ENCODE measurements at regions not wholly inside any gene's neighbourhood (a gene's known extent, or its start where the extent isn't known, plus 50 kb on each side); places are given as distances from the start of the nearest gene placed in this dataset.

DNA sequence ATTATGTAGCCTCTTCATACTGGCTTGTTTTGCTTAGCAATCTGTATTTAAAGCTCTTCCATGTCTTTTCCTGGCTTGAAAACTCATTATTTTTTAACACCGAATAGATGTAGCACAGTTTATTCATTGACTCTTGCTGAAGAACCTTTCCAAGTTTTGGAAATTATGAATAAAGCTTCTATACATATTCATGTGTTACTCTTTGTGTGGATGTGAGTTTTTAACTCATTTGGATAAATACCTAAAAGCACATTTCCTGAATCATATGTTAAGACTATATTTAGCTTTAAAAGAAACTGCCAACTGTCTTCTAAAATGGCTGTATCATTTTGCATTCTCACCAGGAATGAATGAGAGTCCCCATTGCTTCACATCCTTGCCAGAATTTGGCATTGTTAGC, 2061.7 kb upstream of the AGA start:
- DNase-seq = no peak

GRCh38 chr4:179509489-179509888, 2067.3 kb upstream of the AGA start:
- DNase-seq = no peak

- no peak for DNase-seq
Observed at GRCh38 chr4:179521952-179522351, 2079.7 kb upstream of the AGA start.

DNA sequence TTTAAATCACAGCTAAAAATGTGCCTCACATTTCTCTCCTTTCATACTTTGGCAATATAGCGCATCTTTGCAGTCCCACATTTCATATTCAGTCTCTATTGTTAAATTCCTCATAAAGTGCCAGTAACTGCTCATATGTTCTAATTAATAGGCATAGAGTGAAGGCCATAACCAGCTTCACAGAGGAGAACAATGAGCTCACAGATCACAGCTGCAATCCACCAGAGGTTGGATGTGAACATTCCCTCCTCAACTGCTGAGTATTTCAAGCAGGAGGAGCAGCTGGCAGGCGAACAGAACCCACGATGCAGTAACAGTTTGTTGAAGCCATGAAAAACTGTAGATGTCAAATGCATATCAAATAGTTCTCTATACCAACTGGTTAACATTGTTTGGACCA, 2088.7 kb upstream of the AGA start:
- no peak for DNase-seq

DNA sequence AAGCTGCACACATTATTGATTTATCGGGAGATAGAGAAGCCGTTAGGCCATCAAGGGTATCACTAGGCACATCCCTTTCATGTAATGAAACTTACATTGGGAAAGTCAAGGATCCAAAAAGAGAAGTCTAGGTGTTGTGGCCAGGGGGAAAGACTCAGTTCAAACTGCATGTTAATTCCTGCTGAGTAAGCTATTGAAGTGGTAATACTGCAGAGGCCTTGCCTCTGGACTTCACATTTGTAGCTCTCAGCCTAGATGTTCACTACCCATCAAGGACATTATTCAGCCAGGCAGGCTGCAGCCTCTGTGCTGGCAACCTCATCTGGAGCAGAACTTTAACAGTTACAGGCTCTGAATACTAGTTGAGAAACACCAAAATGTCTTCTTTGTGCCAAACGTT, 2094.5 kb upstream of the AGA start:
- no peak for DNase-seq

GRCh38 chr4:179539641-179540040, 2097.4 kb upstream of the AGA start:
- no peak for DNase-seq

- no peak for DNase-seq
Observed at GRCh38 chr4:179543771-179544170, 2101.5 kb upstream of the AGA start.

- DNase-seq = no peak
Observed at GRCh38 chr4:179544496-179544895, 2102.3 kb upstream of the AGA start.

GRCh38 chr4:179552131-179552530, 2109.9 kb upstream of the AGA start:
- DNase-seq = no peak

DNA sequence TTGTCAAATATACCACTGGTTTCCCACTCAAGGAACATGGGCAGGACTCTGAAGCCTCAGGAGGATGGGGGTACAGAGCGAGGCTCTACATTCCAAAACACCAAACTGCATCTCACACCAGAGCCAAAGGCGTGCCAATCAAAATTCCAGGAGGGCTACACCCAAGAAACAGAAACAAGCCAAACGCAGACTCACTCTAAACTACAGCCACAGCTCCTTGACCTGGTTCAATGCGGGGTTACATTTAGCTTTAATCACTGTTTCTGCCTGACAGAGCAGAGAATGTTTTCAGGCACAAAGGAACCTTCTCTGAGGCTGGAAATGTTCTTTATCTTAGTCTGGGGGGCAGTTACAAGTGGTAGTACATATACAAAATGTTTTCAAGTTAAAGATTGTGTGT, 2121.5 kb upstream of the AGA start:
- DNase-seq = no peak

- DNase-seq = no peak
Observed at GRCh38 chr4:179569549-179569948, 2127.3 kb upstream of the AGA start.

DNA sequence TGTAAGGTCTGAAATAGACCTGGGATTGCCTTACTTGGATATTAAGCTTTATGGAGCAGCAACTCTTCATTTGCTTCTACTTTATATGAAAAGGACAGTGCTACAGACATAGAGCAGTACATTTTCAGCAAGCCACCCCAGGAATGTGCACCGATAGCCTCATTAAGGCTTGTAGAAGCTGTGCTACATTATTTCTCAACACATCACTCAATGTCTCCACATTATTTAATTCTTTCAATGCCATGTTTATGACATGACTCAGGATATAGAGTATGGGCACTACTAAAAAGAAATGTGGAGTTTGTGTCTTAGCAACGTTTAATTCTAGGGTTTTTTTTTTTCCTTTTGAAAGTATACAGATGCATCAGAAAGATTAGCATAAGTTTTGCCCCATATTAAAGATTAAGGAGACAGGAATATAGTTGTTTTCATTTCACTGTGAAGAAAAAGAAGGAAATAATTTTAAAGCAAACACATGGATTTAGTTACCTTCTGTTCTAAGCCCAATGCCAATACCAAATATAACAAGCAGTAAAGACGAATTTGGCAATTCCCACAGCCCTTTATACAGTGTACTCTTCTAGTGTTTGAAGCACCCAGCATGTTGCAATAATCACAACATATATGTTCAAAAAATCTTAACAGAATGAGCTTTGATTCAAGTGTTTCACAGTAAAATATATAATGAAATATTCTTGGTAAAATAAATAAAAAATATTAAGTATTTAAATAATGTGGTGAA, 2140.1 kb upstream of the AGA start:
- DNase-seq = no peak

DNA sequence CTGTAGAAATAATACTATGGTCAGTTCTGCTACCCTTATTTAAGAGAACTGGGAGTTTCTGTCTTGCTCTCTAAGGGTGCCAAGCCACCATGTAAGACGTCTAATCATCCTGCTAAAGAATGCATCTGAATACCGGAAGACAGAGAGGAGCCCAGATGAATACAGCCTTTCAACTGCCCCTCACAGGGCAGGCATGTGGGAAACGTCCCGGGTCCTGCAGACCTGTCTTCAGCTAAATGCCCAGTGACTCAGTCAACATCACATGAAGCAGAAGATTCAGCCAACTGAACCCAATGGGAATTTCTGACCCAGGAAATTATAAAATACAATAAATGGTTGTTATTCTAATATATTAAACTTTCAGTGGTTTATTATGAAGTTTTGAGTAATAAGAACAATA, 2141.0 kb upstream of the AGA start:
- DNase-seq = no peak

DNA sequence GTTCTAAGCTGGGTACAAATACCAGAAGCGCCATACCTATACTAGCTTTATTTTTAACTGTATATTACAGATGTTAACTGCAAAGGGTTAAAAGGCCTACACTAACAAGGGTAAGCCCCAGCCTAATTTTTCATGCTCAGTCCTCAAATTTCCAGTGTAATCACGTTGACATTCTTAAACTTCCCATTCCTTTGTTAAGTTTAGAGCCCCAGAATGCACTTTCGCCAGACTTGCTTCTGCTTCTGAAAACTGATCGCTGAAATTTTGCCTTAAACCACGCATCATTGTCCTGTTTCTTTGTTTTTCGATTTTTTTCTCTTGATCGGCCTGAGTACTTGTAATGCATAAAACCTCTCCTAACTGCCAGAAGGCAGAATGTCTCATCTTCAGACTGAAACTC, 2141.9 kb upstream of the AGA start:
- DNase-seq = no peak

DNA sequence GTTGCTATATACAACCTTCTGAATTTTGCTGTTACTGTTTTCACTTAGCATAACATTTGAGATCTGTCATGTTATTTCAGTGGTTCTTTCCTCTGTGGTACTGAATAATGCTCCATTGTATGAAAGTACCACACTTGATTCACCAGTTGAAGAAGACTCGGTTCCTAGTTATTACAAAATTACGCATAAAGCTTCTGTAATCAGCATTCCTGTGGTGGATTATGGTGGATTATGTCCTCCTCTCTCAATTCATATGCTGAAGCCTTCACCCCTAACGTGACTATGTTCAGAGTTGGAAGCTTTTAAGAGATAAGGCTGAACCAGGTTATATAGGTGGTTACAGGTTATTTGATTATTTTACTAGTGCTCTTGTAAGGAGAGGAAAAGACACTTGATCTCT, 2143.5 kb upstream of the AGA start:
- DNase-seq = no peak

DNA sequence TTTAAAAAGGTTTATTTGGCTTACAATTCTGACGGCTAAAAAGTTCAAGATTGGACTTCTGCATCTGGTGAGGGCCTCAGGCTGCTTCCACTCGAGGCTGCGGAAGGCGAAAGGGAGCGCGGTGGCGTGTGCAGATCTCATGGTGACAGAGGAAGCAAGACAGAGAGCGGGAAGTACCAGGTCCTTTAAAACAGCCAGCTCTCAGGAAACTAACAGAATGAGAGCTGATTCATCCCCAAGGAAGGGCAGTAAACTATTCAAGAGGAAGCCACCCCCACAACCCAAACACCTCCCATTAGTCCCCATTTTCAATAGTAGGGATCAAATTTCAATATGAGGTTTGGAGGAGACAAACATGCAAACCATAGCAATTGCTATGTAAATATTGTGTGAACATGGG, 2144.2 kb upstream of the AGA start:
- no peak for DNase-seq

- no peak for DNase-seq
Observed at GRCh38 chr4:179595671-179596410, 2153.6 kb upstream of the AGA start.

DNA sequence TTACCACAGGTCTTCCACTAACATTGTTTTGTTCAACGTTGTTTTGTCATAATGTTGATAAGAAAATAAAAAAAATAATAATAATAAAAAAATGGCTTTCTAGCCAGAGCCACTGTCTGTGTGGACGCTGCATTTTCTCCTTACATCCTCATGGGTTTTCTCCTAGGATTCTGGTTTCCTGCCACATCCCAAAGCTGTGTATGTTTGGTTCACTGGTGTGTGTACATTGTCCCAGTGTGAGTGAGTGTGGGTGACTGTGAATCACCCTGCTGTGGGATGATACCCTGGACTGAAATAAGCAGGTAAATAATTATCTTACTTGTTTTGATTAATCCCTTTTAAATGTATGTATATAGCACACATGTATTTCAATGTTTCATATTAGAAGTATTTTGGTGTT, 2154.4 kb upstream of the AGA start:
- DNase-seq = no peak

DNA sequence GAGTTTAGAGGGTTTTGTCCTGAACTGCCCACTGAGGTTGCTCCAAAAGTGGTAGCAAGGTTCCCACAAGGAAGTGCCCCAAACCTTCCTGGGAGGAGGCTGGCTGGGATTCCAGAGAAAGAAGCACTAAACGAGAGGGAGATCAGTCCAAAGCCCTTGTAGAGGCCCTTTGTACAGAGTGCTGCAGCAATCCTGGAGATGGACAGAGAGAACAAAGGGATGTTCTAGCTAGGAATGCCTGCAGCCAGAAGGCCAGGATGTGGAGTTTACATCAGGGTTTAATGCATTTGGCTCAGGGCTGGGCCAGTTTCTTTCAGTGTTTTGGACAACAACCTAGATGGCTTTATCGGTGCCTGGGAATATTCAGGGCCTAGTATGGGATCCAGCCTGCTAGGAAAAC, 2155.1 kb upstream of the AGA start:
- no peak for DNase-seq

GRCh38 chr4:179601671-179602070, 2159.4 kb upstream of the AGA start:
- no peak for DNase-seq

DNA sequence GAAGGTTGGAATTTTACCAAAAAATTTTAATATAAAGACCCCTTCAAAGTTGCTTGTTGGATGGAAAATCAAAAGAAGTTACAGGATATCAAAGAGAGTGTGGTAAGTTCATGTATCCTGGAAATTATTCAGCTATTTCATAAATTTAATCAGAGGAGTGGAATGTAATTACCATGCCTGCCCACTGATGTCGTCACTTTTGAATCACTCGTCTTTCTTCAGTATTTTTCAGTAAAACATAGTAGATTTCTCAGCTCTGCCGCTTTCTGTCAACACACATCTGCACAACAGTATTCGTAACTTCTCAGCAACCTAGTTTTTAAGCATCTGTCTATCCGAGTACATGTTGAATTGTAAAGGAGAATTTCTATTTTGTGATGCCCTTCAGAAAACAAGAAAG, 2163.0 kb upstream of the AGA start:
- DNase-seq = no peak

DNA sequence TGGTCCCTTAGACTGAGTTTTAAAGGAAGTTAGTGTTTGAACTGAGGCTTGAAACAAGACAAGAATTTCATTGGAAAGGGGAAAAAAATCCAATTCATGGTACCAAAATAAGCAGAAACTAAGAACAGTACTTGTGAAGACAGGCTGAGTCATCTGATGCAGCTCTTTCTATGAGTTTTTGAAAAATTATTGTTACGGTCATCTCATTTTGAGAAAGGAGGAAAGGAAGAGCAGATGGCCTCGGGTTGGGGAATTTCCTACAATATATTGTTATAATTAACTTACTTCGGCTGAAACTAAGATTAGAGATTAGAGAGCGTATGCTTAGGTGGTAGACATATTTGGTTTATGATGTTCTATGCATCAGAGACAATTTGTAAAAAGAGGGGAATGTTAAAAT, 2164.8 kb upstream of the AGA start:
- no peak for DNase-seq

DNA sequence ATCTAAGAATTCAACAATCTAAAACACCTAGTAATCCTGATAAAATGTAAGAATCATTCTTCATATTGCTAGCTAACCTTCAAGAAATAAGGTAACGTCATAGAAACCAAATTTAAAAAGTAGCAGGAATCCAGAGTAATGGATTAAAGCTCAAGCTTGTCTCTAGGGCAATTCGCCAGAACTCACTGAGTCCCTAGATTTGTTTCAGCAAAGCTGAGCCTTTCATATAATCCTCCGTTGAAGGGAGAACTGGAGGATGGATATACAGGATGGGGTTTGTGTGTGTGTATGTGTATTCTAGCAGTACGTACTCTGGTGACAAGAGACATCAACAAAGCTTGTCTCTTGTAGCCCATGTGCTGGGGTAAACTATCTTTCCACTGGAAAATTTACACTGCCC, 2173.5 kb upstream of the AGA start:
- DNase-seq = no peak

DNA sequence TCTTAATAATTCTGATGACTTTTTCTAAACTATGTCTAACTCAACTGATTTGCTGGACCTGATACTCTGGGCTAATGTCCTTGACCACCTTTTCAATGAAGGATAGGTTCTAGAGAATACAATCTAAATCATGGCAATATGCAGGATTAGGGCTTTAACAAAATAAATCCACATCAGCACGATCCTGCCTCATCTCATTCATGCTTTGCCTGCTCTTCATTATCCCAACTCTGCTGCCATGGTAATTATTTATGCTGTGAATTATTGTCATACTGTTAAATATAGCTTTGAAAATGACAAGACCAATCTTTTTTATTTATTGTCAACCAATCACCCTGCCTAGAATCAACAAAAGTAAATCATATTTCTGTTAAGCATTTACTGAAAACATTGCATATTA, 2176.7 kb upstream of the AGA start:
- DNase-seq = no peak

DNA sequence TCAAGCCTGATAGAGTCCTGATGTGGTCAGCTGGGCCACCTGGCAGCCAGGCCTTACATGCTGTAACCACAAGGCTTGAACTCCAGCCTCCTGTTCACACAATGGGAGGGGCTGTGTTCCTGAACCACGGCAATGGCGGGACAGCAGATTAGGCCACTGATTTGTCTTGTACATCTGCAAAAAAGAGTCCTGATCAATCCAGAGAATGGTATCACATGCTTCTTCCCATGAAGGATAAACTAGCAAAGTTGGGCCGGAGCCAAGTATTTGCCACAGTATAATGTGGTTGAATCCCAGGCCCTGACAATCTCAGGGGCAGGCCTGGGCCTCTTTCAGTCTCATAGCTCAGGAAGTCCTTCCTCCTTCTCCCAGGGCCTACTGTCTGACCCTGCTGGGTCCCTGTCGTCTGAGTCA, 2182.5 kb upstream of the AGA start:
- no peak for DNase-seq
